ENCODE measurements at regions not wholly inside any gene's neighbourhood (a gene's known extent, or its start where the extent isn't known, plus 50 kb on each side); places are given as distances from the start of the nearest gene placed in this dataset.

DNA sequence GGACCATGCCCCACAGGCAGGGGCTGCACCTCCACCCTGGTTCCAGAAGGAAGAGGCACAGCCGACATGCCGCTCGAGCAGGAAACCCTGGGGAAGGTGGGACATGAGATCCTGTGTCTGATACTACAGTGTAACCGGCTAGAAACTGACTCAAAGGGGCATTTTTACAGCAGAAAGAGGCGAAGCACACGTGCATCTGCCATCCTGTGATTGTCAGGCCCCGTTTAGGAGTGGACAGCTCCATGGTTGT lies 62.7 kb downstream of the SIK1 start:
- TF ChIP-seq GATA2 (IDR thresholded peaks at IDR 0.05; ENCODE audit: low read depth, low read length), result no peak
- no peak for TF ChIP-seq GATA3 (IDR thresholded peaks at IDR 0.05; ENCODE audit: low read depth, low read length)

- TF ChIP-seq GATA3 (IDR thresholded peaks at IDR 0.05; ENCODE audit: low read depth, low read length), result no peak
- no peak for TF ChIP-seq GATA2 (IDR thresholded peaks at IDR 0.05; ENCODE audit: low read depth, low read length)
Measured at GRCh38 chr21:43363506-43364260, 63.2 kb downstream of the SIK1 start.

- TF ChIP-seq GATA2 (IDR thresholded peaks at IDR 0.05; ENCODE audit: low read depth, low read length) (no peak), GATA3 (IDR thresholded peaks at IDR 0.05; ENCODE audit: low read depth, low read length) (no peak)
Measured at GRCh38 chr21:43362915-43363314, 64.0 kb downstream of the SIK1 start.

- TF ChIP-seq GATA3 (IDR thresholded peaks at IDR 0.05; ENCODE audit: low read depth, low read length), result no peak
- TF ChIP-seq GATA2 (IDR thresholded peaks at IDR 0.05; ENCODE audit: low read depth, low read length), result no peak
Measured at GRCh38 chr21:43362321-43362791, 64.6 kb downstream of the SIK1 start.

DNA sequence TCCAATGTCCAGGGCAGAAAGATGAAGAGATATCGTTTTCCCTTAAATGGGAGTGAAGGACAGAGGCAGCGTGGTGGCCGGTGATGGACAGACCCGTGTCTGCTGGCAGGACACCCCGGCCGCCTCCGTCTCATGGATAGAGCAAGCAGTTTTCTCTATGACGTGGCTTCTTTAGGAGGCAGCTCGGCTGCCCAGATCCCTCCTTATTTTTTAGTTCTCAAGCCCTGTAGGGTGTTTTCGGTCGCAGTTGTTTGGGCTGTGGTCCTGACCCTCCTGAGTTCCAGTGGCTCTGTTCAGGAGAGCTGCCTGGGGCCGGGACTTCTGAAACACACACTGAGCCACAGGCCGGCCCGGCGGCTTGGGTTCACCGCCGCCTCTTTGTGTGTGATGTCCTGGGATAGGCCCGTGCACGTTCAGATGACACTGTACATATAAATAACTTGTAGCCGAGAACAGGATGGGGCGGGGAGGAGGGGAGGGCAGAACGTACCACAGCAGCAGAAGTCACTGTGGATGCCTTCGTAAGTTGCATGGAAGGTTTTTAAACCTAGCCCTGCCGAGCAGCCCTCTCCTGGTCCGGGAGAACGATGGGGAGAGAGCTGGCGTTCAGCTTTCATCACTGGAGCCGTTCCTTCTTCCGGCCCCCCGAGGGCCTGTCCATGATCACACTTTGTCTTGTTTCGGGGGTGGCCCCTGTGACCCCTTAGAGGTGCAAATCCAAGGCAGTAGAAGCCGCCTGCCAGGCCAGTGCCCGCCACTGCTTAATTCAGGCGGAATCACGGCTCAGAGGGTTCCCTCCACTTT lies 65.2 kb downstream of the SIK1 start:
- TF ChIP-seq GATA2 (IDR thresholded peaks at IDR 0.05; ENCODE audit: low read depth, low read length), result no peak
- TF ChIP-seq GATA3 (IDR thresholded peaks at IDR 0.05; ENCODE audit: low read depth, low read length), result no peak

- TF ChIP-seq GATA3 (IDR thresholded peaks at IDR 0.05; ENCODE audit: low read depth, low read length) (no peak), GATA2 (IDR thresholded peaks at IDR 0.05; ENCODE audit: low read depth, low read length) (no peak)
Measured at GRCh38 chr21:43361127-43361492, 65.8 kb downstream of the SIK1 start.

- TF ChIP-seq GATA3 (IDR thresholded peaks at IDR 0.05; ENCODE audit: low read depth, low read length), result no peak
- no peak for TF ChIP-seq GATA2 (IDR thresholded peaks at IDR 0.05; ENCODE audit: low read depth, low read length)
Measured at GRCh38 chr21:43360441-43361126, 66.3 kb downstream of the SIK1 start.

DNA sequence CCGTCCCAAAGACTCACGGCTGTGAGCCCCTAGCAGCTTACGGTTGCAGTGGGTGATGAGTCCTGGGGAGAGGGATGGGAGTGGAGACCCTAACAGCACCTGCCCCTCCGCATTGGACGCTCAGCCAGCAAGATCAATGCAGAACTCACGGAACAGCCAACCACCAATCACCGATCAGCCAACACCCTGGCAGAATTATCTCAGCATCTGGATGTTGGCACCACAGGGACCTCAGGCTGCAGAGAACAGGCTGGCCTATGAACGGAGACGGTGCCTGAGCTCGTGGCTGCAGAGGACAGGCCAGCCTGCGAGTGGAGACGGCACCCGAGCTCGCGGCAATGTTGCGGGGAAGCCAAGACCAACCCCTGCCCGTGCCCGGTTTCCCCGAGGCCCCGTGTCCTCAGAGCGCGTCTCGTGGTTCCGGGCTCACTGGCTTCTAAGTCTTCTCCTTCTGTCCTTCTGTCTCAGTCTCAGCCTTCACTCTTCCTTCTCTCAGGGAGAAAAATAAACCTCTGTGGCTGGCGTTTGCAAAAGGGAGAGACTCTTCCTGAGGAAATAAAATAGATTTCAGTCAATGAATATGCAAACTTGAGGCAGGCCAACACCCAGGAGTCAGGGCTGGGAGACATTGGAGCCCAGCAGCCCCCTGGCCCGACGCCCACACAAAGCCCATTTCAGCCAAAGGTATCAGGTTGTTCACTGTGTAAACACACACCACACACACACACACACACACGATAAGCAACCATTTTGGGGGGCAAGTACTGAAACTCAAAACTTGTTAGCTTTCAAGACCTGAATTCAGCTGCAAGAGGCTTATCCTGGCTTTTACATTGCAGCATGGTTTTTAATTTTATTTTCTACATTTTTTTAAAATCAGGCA lies 67.8 kb downstream of the SIK1 start:
- TF ChIP-seq GATA2 (IDR thresholded peaks at IDR 0.05; ENCODE audit: low read depth, low read length) (no peak), GATA3 (IDR thresholded peaks at IDR 0.05; ENCODE audit: low read depth, low read length) (no peak)

- TF ChIP-seq GATA3 (IDR thresholded peaks at IDR 0.05; ENCODE audit: low read depth, low read length), result no peak
- no peak for TF ChIP-seq GATA2 (IDR thresholded peaks at IDR 0.05; ENCODE audit: low read depth, low read length)
Measured at GRCh38 chr21:43357715-43358430, 69.1 kb downstream of the SIK1 start.

GRCh38 chr21:43355925-43356289 lies 71.0 kb downstream of the SIK1 start:
- TF ChIP-seq GATA3 (IDR thresholded peaks at IDR 0.05; ENCODE audit: low read depth, low read length) (no peak), GATA2 (IDR thresholded peaks at IDR 0.05; ENCODE audit: low read depth, low read length) (no peak)

DNA sequence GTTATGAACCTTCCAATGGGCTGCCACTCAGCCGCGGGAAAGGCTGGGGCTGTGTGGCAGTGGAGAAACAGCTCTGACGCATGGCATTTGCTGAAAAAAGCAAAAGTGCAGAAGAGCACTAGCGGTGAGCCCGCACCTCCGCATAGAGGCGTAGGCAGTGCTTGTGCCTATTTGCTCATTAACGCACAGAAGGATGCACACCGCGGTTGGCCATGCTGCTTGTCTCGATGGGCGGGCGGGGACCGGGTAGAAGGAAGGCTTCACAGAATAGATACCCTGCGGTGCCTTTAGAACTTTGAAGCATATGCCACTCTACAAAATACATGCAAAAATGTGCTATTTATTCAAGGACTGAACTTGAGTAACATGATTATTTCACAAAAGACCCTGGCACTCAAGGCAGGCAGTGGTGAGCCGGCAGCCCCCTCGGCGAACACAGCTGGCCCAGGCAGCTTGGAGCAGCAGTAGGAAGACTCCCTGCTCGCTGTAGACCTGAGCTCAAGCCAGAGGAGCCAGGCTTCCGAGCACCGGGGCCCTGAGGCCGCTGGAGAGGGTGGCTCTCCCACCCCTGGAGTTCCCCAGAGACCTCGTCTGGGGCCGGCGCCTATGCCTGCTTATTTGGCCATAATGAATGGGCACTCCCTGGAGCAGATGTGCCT lies 71.5 kb downstream of the SIK1 start:
- TF ChIP-seq GATA2 (IDR thresholded peaks at IDR 0.05; ENCODE audit: low read depth, low read length) (no peak), GATA3 (IDR thresholded peaks at IDR 0.05; ENCODE audit: low read depth, low read length) (no peak)

DNA sequence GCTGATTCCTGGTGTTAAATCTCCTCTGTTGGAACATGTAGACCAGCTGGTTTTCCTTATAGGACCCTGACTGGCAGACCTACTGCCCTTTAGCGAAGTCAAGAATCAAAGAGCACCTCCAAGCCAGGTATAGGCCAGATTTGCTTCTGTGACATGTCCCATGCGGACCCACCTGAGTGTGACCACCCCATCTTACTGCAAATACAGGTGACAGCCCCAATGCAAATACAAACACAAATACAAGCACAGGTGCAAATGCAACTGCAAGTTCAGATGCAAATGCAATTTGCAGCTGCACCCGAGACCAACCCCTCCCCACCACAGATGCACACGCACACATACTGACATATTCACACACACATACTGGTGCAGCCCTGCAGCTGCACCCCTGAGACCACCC lies 72.3 kb downstream of the SIK1 start:
- no peak for TF ChIP-seq GATA2 (IDR thresholded peaks at IDR 0.05; ENCODE audit: low read depth, low read length)
- no peak for TF ChIP-seq GATA3 (IDR thresholded peaks at IDR 0.05; ENCODE audit: low read depth, low read length)

- no peak for TF ChIP-seq GATA3 (IDR thresholded peaks at IDR 0.05; ENCODE audit: low read depth, low read length)
- no peak for TF ChIP-seq GATA2 (IDR thresholded peaks at IDR 0.05; ENCODE audit: low read depth, low read length)
Measured at GRCh38 chr21:43354026-43354420, 72.9 kb downstream of the SIK1 start.
